ENCODE measurements at regions not wholly inside any gene's neighbourhood (a gene's known extent, or its start where the extent isn't known, plus 50 kb on each side); places are given as distances from the start of the nearest gene placed in this dataset.

DNA sequence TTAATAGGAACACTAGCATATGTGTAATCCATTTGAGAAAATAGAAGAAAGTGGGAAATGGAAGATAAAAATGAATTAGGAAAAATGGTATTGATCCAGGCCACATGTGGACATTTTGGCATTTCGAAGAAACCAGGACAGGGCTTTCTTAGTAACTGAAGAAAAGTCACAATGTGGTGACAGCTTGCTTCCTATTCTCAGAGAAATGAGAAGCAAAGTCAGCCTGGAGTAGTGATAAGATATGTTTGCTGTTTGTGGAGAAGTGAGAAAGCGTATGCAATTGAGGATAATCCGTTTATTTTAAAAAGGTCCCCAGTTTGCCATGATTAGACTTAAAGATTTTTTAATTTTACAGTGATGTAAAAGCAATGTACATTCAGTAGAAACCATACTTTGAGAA lies 127.9 kb downstream of the SLITRK6 start:
- no peak for DNase-seq (ENCODE audit: low read depth)
- no peak overlapping the region for H3K4me3 ChIP-seq (ENCODE audit: low read depth, low read length)
- TF ChIP-seq, protein P1, sequence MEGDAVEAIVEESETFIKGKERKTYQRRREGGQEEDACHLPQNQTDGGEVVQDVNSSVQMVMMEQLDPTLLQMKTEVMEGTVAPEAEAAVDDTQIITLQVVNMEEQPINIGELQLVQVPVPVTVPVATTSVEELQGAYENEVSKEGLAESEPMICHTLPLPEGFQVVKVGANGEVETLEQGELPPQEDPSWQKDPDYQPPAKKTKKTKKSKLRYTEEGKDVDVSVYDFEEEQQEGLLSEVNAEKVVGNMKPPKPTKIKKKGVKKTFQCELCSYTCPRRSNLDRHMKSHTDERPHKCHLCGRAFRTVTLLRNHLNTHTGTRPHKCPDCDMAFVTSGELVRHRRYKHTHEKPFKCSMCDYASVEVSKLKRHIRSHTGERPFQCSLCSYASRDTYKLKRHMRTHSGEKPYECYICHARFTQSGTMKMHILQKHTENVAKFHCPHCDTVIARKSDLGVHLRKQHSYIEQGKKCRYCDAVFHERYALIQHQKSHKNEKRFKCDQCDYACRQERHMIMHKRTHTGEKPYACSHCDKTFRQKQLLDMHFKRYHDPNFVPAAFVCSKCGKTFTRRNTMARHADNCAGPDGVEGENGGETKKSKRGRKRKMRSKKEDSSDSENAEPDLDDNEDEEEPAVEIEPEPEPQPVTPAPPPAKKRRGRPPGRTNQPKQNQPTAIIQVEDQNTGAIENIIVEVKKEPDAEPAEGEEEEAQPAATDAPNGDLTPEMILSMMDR (IDR thresholded peaks at IDR 0.05; ENCODE audit: control insufficient read depth, extremely low read depth, insufficient read depth), result no peak

GRCh38 chr13:85666356-85666755 lies 132.9 kb downstream of the SLITRK6 start:
- H3K4me3 ChIP-seq (ENCODE audit: low read depth, low read length), result no peak overlapping the region
- TF ChIP-seq, protein P1 (IDR thresholded peaks at IDR 0.05; ENCODE audit: control insufficient read depth, extremely low read depth, insufficient read depth), result no peak
- no peak for DNase-seq (ENCODE audit: low read depth)

DNA sequence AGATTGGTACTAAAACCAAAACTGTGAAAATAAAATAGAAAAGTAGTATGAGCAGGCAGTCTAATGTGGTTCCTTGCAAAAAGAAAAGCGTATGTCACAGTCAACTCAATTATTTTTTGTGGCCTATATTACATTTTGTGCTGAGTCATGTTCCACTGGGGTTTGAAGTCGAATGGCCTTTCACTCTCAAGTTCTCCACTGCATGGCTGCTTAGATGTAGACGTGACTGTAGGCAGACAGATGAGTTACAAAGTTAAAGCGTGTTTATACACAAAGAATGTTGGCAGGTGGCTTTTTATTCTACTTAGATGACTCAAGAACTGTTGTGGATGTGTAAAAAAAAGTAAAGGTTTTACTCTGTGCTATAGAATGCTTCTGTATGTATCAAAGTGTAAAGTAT lies 133.9 kb downstream of the SLITRK6 start:
- H3K4me3 ChIP-seq (ENCODE audit: low read depth, low read length), result no peak overlapping the region
- TF ChIP-seq, protein P1 (IDR thresholded peaks at IDR 0.05; ENCODE audit: control insufficient read depth, extremely low read depth, insufficient read depth), result no peak
- no peak for DNase-seq (ENCODE audit: low read depth)

DNA sequence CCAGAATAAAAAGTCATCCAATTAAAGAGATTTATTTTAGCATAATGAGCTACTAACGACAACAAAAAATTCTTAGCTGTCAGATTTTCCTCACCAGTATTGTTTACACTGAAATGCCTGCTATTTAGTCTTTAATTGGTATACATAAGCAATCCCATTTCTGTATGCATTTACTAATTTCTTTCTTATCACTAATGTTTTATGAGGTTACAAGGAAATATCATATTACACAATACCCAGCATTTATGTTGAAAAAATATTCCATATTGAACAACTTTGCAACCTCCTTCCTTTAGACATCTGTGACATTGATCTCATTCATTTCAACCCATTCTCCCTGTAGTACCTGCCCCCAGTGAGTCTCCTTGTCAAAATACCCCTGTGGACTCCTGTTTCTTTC lies 135.4 kb downstream of the SLITRK6 start:
- DNase-seq (ENCODE audit: low read depth), result no peak
- TF ChIP-seq, protein P1 (IDR thresholded peaks at IDR 0.05; ENCODE audit: control insufficient read depth, extremely low read depth, insufficient read depth), result no peak
- no peak overlapping the region for H3K4me3 ChIP-seq (ENCODE audit: low read depth, low read length)

- TF ChIP-seq, protein P1 (IDR thresholded peaks at IDR 0.05; ENCODE audit: control insufficient read depth, extremely low read depth, insufficient read depth), result no peak
- no peak for DNase-seq (ENCODE audit: low read depth)
- H3K4me3 ChIP-seq (ENCODE audit: low read depth, low read length), result no peak overlapping the region
These were observed 137.0 kb downstream of the SLITRK6 start for GRCh38 chr13:85662186-85662585.

DNA sequence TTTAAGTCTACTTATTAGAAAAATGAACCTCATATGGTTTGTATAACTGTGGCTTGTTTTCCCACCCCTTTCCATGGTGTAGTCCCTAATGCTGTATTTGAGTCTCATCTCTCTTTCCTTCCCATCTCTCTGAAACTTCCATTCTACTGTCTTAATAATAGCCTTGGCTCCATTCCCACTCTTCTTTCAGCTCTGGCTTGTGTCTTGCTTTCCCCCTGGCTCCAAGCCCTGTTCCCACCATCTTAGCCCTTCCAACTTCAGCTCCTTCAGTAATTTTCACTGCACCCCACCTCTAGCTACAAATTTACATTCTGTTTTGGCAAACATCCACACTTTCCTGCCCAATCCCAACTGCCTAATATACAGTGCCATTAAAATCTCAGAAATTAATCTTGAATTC lies 137.5 kb downstream of the SLITRK6 start:
- TF ChIP-seq, protein P1 (IDR thresholded peaks at IDR 0.05; ENCODE audit: control insufficient read depth, extremely low read depth, insufficient read depth), result no peak
- DNase-seq (ENCODE audit: low read depth), result no peak
- no peak overlapping the region for H3K4me3 ChIP-seq (ENCODE audit: low read depth, low read length)

GRCh38 chr13:85659493-85659892 lies 139.7 kb downstream of the SLITRK6 start:
- TF ChIP-seq, protein P1 (IDR thresholded peaks at IDR 0.05; ENCODE audit: control insufficient read depth, extremely low read depth, insufficient read depth), result no peak
- no peak overlapping the region for H3K4me3 ChIP-seq (ENCODE audit: low read depth, low read length)
- no peak for DNase-seq (ENCODE audit: low read depth)

All from LNCaP clone FGC (cell line).